SJCRH30 (cell line): ENCODE measurements at regions not wholly inside any gene's neighbourhood (a gene's known extent, or its start where the extent isn't known, plus 50 kb on each side); places are given as distances from the start of the nearest gene placed in this dataset.

ENCODE experiments used
- DNase-seq, 2 experiments: peaks; one replicate each; pipeline ENCODE4 v3.0.0-alpha.2; 2015 to 2020
- H3K27ac ChIP-seq: fragments of 250-450 bp; sonication (Bioruptor Pico); 2 replicates; pipeline ENCODE4 v1.5.1; 2020; ENCODE audit warnings: mild to moderate bottlenecking, moderate library complexity
- H3K27me3 ChIP-seq: fragments of 250-450 bp; sonication (Bioruptor Pico); 2 replicates; pipeline ENCODE4 v1.5.1; 2020; ENCODE audit warnings: mild to moderate bottlenecking, moderate library complexity
- H3K36me3 ChIP-seq: fragments of 250-450 bp; sonication (Bioruptor Pico); 2 replicates; pipeline ENCODE4 v1.5.1; 2020; ENCODE audit warnings: mild to moderate bottlenecking, moderate library complexity
- H3K4me1 ChIP-seq: fragments of 250-450 bp; sonication (Bioruptor Pico); 2 replicates; pipeline ENCODE4 v1.5.1; 2020; ENCODE audit warnings: mild to moderate bottlenecking, moderate library complexity
- H3K4me3 ChIP-seq: fragments of 250-450 bp; sonication (Bioruptor Pico); 2 replicates; pipeline ENCODE4 v1.5.1; 2020; ENCODE audit warnings: mild to moderate bottlenecking, moderate library complexity
- H3K9me3 ChIP-seq: fragments of 250-450 bp; sonication (Bioruptor Pico); replicated peaks from 2 replicates; pipeline ENCODE4 v1.5.1; 2020; ENCODE audit warnings: mild to moderate bottlenecking, moderate library complexity

GRCh38 chr5:68438876-68439275, 223.3 kb downstream of the PIK3R1 start:
- Histone ChIP-seq H3K27ac (no peak overlapping the region), H3K27me3 (no peaks in the 10 kb centered on the region), H3K4me3 (no peak overlapping the region), H3K4me1 (peaks cover 4% of the 10 kb centered on the region; the same call in 1 of the 2 replicates), H3K9me3 (no peaks in the 10 kb centered on the region), H3K36me3 (no peaks in the 10 kb centered on the region)
- no peak for DNase-seq

GRCh38 chr5:68440245-68440644, 224.7 kb downstream of the PIK3R1 start:
- Histone ChIP-seq H3K36me3 (no peaks in the 10 kb centered on the region), H3K27me3 (no peaks in the 10 kb centered on the region), H3K4me3 (no peak overlapping the region), H3K4me1 (no peaks in the 10 kb centered on the region), H3K9me3 (no peaks in the 10 kb centered on the region), H3K27ac (no peak overlapping the region)
- DNase-seq: no peak

- Histone ChIP-seq H3K4me3 (no peak overlapping the region), H3K27ac (no peak overlapping the region), H3K4me1 (no peaks in the 10 kb centered on the region), H3K9me3 (no peaks in the 10 kb centered on the region), H3K36me3 (no peaks in the 10 kb centered on the region), H3K27me3 (no peaks in the 10 kb centered on the region)
- DNase-seq: no peak
These were observed 225.1 kb downstream of the PIK3R1 start for GRCh38 chr5:68440651-68441050.

- H3K27me3 ChIP-seq: no peaks in the 10 kb centered on the region
- no peaks in the 10 kb centered on the region for H3K36me3 ChIP-seq
- no peak for DNase-seq
- no peaks in the 10 kb centered on the region for H3K9me3 ChIP-seq
- H3K4me1 ChIP-seq: no peaks in the 10 kb centered on the region
- H3K4me3 ChIP-seq: no peak overlapping the region
- H3K27ac ChIP-seq: no peak overlapping the region
These were observed 225.9 kb downstream of the PIK3R1 start for GRCh38 chr5:68441309-68442073.

GRCh38 chr5:68443091-68443490, 227.5 kb downstream of the PIK3R1 start:
- DNase-seq: no peak
- Histone ChIP-seq H3K4me1 (0 out of 2 replicates have a peak, but pooled peaks cover 2% of the 10 kb centered on the region), H3K4me3 (no peak overlapping the region), H3K9me3 (no peaks in the 10 kb centered on the region), H3K27me3 (no peaks in the 10 kb centered on the region), H3K27ac (no peak overlapping the region), H3K36me3 (no peaks in the 10 kb centered on the region)

- H3K4me1 ChIP-seq: 0 out of 2 replicates have a peak, but pooled peaks cover 2% of the 10 kb centered on the region
- no peak overlapping the region for H3K4me3 ChIP-seq
- no peak overlapping the region for H3K27ac ChIP-seq
- DNase-seq: no peak
- H3K36me3 ChIP-seq: no peaks in the 10 kb centered on the region
- no peaks in the 10 kb centered on the region for H3K27me3 ChIP-seq
- H3K9me3 ChIP-seq: no peaks in the 10 kb centered on the region
These were observed 228.5 kb downstream of the PIK3R1 start for GRCh38 chr5:68444048-68444447.

- Histone ChIP-seq H3K4me1 (0 out of 2 replicates have a peak, but pooled peaks cover 2% of the 10 kb centered on the region), H3K27me3 (no peaks in the 10 kb centered on the region), H3K4me3 (no peak overlapping the region), H3K27ac (no peak overlapping the region), H3K9me3 (no peaks in the 10 kb centered on the region), H3K36me3 (no peaks in the 10 kb centered on the region)
- DNase-seq: no peak
These were observed 229.3 kb downstream of the PIK3R1 start for GRCh38 chr5:68444833-68445232.

GRCh38 chr5:68445257-68446069, 229.9 kb downstream of the PIK3R1 start:
- Histone ChIP-seq H3K9me3 (no peaks in the 10 kb centered on the region), H3K27ac (no peak overlapping the region), H3K4me1 (0 out of 2 replicates have a peak, but pooled peaks cover 2% of the 10 kb centered on the region), H3K27me3 (no peaks in the 10 kb centered on the region), H3K4me3 (no peak overlapping the region), H3K36me3 (no peaks in the 10 kb centered on the region)
- no peak for DNase-seq

GRCh38 chr5:68446070-68446357, 230.5 kb downstream of the PIK3R1 start:
- Histone ChIP-seq H3K27ac (no peak overlapping the region), H3K36me3 (no peaks in the 10 kb centered on the region), H3K4me1 (0 out of 2 replicates have a peak, but pooled peaks cover 2% of the 10 kb centered on the region), H3K9me3 (no peaks in the 10 kb centered on the region), H3K4me3 (no peak overlapping the region), H3K27me3 (no peaks in the 10 kb centered on the region)
- DNase-seq: no peak

- DNase-seq: no peak
- no peak overlapping the region for H3K4me3 ChIP-seq
These were observed 230.9 kb downstream of the PIK3R1 start for GRCh38 chr5:68446487-68446894.

GRCh38 chr5:68447136-68447929, 231.8 kb downstream of the PIK3R1 start:
- Histone ChIP-seq H3K27me3 (no peaks in the 10 kb centered on the region), H3K27ac (no peak overlapping the region), H3K36me3 (no peaks in the 10 kb centered on the region), H3K4me3 (no peak overlapping the region), H3K4me1 (0 out of 2 replicates have a peak, but pooled peaks cover 2% of the 10 kb centered on the region), H3K9me3 (no peaks in the 10 kb centered on the region)
- DNase-seq: peak in 1 of 2 experiments; percentile 28

More at GRCh38 chr5:68446487-68446894, 230.9 kb downstream of the PIK3R1 start:
- Histone ChIP-seq H3K36me3 (no peaks in the 10 kb centered on the region), H3K27ac (no peak overlapping the region), H3K4me1 (0 out of 2 replicates have a peak, but pooled peaks cover 2% of the 10 kb centered on the region), H3K9me3 (no peaks in the 10 kb centered on the region), H3K27me3 (no peaks in the 10 kb centered on the region)

- Histone ChIP-seq H3K4me1 (0 out of 2 replicates have a peak, but pooled peaks cover 2% of the 10 kb centered on the region), H3K9me3 (no peaks in the 10 kb centered on the region), H3K36me3 (no peaks in the 10 kb centered on the region), H3K4me3 (no peak overlapping the region), H3K27ac (no peak overlapping the region), H3K27me3 (no peaks in the 10 kb centered on the region)
- no peak for DNase-seq
These were observed 233.8 kb downstream of the PIK3R1 start for GRCh38 chr5:68449380-68449779.

GRCh38 chr5:68450245-68450852, 234.8 kb downstream of the PIK3R1 start:
- no peak overlapping the region for H3K27ac ChIP-seq
- DNase-seq: no peak
- no peak overlapping the region for H3K4me3 ChIP-seq
- H3K9me3 ChIP-seq: no peaks in the 10 kb centered on the region
- H3K27me3 ChIP-seq: no peaks in the 10 kb centered on the region
- no peaks in the 10 kb centered on the region for H3K36me3 ChIP-seq
- 0 out of 2 replicates have a peak, but pooled peaks cover 2% of the 10 kb centered on the region for H3K4me1 ChIP-seq

GRCh38 chr5:68452286-68452685, 236.7 kb downstream of the PIK3R1 start:
- no peak overlapping the region for H3K27ac ChIP-seq

More at GRCh38 chr5:68452286-68452685, 236.7 kb downstream of the PIK3R1 start:
- no peaks in the 10 kb centered on the region for H3K9me3 ChIP-seq
- no peaks in the 10 kb centered on the region for H3K27me3 ChIP-seq
- peaks cover 13% of the 10 kb centered on the region for H3K4me1 ChIP-seq
- H3K4me3 ChIP-seq: no peak overlapping the region
- H3K36me3 ChIP-seq: no peaks in the 10 kb centered on the region
- DNase-seq: no peak
